IMR-90 (cell line): ENCODE measurements at regions not wholly inside any gene's neighbourhood (a gene's known extent, or its start where the extent isn't known, plus 50 kb on each side); places are given as distances from the start of the nearest gene placed in this dataset.

Experiments
- BHLHE40 ChIP-seq: fragments of 150-350 bp; IDR thresholded peaks from 2 replicates; pipeline ENCODE4 v1.6.1; 2016; ENCODE audit warnings: mild to moderate bottlenecking, low read depth, low read length
- CEBPB ChIP-seq: IDR thresholded peaks from 2 replicates; pipeline ENCODE4 v1.6.1; 2012; ENCODE audit warnings: low read depth, low read length, improper control_type of control experiment
- CTCF ChIP-seq: conservative IDR thresholded peaks from 2 replicates; pipeline ENCODE4 v1.5.1; 2012; ENCODE audit warnings: mild to moderate bottlenecking, low read depth, low read length, improper control_type of control experiment
- MAZ ChIP-seq: IDR thresholded peaks from 2 replicates; pipeline ENCODE4 v1.6.1; 2012; ENCODE audit warnings: low read depth, mild to moderate bottlenecking, low read length, improper control_type of control experiment, moderate library complexity, borderline replicate concordance
- MXI1 ChIP-seq: IDR thresholded peaks from 2 replicates; pipeline ENCODE4 v1.6.1; 2012; ENCODE audit warnings: low read depth, mild to moderate bottlenecking, low read length, moderate library complexity, borderline replicate concordance
- POLR2A ChIP-seq: IDR thresholded peaks from 2 replicates; pipeline ENCODE4 v1.6.1; 2012; ENCODE audit warnings: mild to moderate bottlenecking, low read depth, low read length
- RAD21 ChIP-seq: IDR thresholded peaks from 2 replicates; pipeline ENCODE4 v1.6.1; 2012; ENCODE audit warnings: low read length, improper control_type of control experiment
- TF ChIP-seq, protein P1 (sequence below): fragments of 150-350 bp; IDR thresholded peaks from 2 replicates; pipeline ENCODE4 v1.6.1; 2017; ENCODE audit warnings: mild to moderate bottlenecking, antibody characterized with exemption, low read length, low read depth

GRCh38 chr5:8752595-8752994, 793.3 kb downstream of the SEMA5A start:
- TF ChIP-seq POLR2A, result no peak
- no peak for TF ChIP-seq CTCF
- no peak for TF ChIP-seq CEBPB
- TF ChIP-seq MXI1, result no peak
- no peak for TF ChIP-seq RAD21
- no peak for TF ChIP-seq MAZ
- TF ChIP-seq, protein P1, sequence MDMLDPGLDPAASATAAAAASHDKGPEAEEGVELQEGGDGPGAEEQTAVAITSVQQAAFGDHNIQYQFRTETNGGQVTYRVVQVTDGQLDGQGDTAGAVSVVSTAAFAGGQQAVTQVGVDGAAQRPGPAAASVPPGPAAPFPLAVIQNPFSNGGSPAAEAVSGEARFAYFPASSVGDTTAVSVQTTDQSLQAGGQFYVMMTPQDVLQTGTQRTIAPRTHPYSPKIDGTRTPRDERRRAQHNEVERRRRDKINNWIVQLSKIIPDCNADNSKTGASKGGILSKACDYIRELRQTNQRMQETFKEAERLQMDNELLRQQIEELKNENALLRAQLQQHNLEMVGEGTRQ, result no peak
- no peak for TF ChIP-seq BHLHE40
